Testis (tissue), 2 donors: ENCODE measurements at regions not wholly inside any gene's neighbourhood (a gene's known extent, or its start where the extent isn't known, plus 50 kb on each side); places are given as distances from the start of the nearest gene placed in this dataset.

ENCODE experiments used
- CTCF ChIP-seq, 3 experiments: fragments of 450-650 bp in 2 of 3; fragments of 200-600 bp in 1 of 3; sonication (generic) in 1 of 3; IDR thresholded peaks; one replicate each; pipeline ENCODE4 v1.5.1; 2016 to 2019; ENCODE audit warnings: antibody characterized with exemption in 3 of 3, mild to moderate bottlenecking in 2 of 3, moderate library complexity in 1 of 3
- POLR2A ChIP-seq: fragments of 450-650 bp; IDR thresholded peaks from one replicate; pipeline ENCODE4 v1.6.1; 2017; ENCODE audit warnings: antibody characterized with exemption, mild to moderate bottlenecking, moderate library complexity

GRCh38 chr11:24196733-24197132 lies 300.1 kb upstream of the LUZP2 start:
- TF ChIP-seq POLR2A (no peak), CTCF (IDR thresholded peaks at IDR 0.05) (no peak)
